IMR-90 (cell line): ENCODE measurements at regions not wholly inside any gene's neighbourhood (a gene's known extent, or its start where the extent isn't known, plus 50 kb on each side); places are given as distances from the start of the nearest gene placed in this dataset.

Source experiments
- ATAC-seq: fragments of 200-7000 bp; cut with Tn5 transposase; 2 replicates; pipeline ENCODE4 v1.9.1; 2020; ENCODE audit warnings: low read depth, mild to moderate bottlenecking, moderate library complexity
- BruUV-seq: library from RNA; stranded (reverse); fragments of 400-500 nt; replicated peaks from 2 replicates; lab custom pipeline; 2021; lab: Mats Ljungman, UMichigan
- CTCF ChIA-PET: fragments of 300-600 bp; formaldehyde crosslinking; extraction: SDS; loops from one replicate; lab custom pipeline; 2021; ENCODE audit warnings: antibody characterized with exemption; lab: Yijun Ruan, JAX
- POLR2A ChIA-PET: fragments of 300-600 bp; sonication (Branson Sonifier 250); formaldehyde crosslinking; loops from one replicate; lab custom pipeline; 2022; ENCODE audit warnings: antibody characterized with exemption; ENCODE audit not compliant: unreplicated experiment; lab: Charles Lee
- DNase-seq: peaks from one replicate; pipeline ENCODE4 v3.0.0; 2013
- H2AFZ ChIP-seq: replicated peaks from 2 replicates; pipeline ENCODE3; 2013; ENCODE audit warnings: low read length, mild to moderate bottlenecking; ENCODE audit not compliant: poor library complexity
- H2AK5ac ChIP-seq: 2 replicates; pipeline ENCODE4 v1.6.1; 2013; ENCODE audit warnings: low read depth, low read length, inconsistent platforms
- H2AK9ac ChIP-seq: replicated peaks from 2 replicates; pipeline ENCODE3; 2013; ENCODE audit warnings: mild to moderate bottlenecking, low read depth, low read length, moderate library complexity; ENCODE audit not compliant: poor library complexity
- H2BK120ac ChIP-seq: 2 replicates; pipeline ENCODE4 v1.6.1; 2013; ENCODE audit warnings: low read depth, low read length, inconsistent platforms
- H2BK15ac ChIP-seq: 3 replicates; pipeline ENCODE4 v1.6.1; 2013; ENCODE audit warnings: low read depth, low read length, inconsistent platforms
- H2BK20ac ChIP-seq: 2 replicates; pipeline ENCODE4 v1.6.1; 2013; ENCODE audit warnings: low read depth, mild to moderate bottlenecking, inconsistent platforms, low read length, moderate library complexity
- H2BK5ac ChIP-seq: 2 replicates; pipeline ENCODE4 v1.6.1; 2013; ENCODE audit warnings: mild to moderate bottlenecking, low read depth, low read length, inconsistent platforms; ENCODE audit not compliant: poor library complexity, severe bottlenecking
- H3K14ac ChIP-seq: replicated peaks from 2 replicates; pipeline ENCODE4 v1.6.1; 2013; ENCODE audit warnings: low read depth, low read length, inconsistent platforms
- H3K18ac ChIP-seq: 2 replicates; pipeline ENCODE4 v1.6.1; 2013; ENCODE audit warnings: low read depth, low read length, control low read depth
- H3K23ac ChIP-seq: 2 replicates; pipeline ENCODE4 v1.6.1; 2013; ENCODE audit warnings: low read depth, low read length, inconsistent platforms
- H3K27ac ChIP-seq: 2 replicates; pipeline ENCODE4 v1.5.1; 2013; ENCODE audit warnings: mild to moderate bottlenecking, control low read depth, low read length; ENCODE audit not compliant: insufficient read depth
- H3K27me3 ChIP-seq: 2 replicates; pipeline ENCODE4 v1.6.1; 2013; ENCODE audit warnings: low read length; ENCODE audit not compliant: control insufficient read depth, insufficient read depth
- H3K36me3 ChIP-seq: 2 replicates; pipeline ENCODE4 v1.6.1; 2013; ENCODE audit warnings: low read length, mixed read lengths; ENCODE audit not compliant: control insufficient read depth, insufficient read depth
- H3K4ac ChIP-seq: 2 replicates; pipeline ENCODE4 v1.6.1; 2013; ENCODE audit warnings: low read depth, low read length, inconsistent platforms
- H3K4me1 ChIP-seq: 2 replicates; pipeline ENCODE4 v1.6.1; 2013; ENCODE audit warnings: low read length, mixed read lengths; ENCODE audit not compliant: control insufficient read depth, insufficient read depth
- H3K4me2 ChIP-seq: 2 replicates; pipeline ENCODE4 v1.6.1; 2013; ENCODE audit warnings: low read depth, mild to moderate bottlenecking, control low read depth, low read length, moderate library complexity
- H3K4me3 ChIP-seq: 2 replicates; pipeline ENCODE4 v1.5.1; 2013; ENCODE audit warnings: low read depth, mild to moderate bottlenecking, control low read depth, low read length, moderate library complexity; ENCODE audit not compliant: insufficient read depth
- H3K56ac ChIP-seq: 2 replicates; pipeline ENCODE4 v1.6.1; 2013; ENCODE audit warnings: low read length, inconsistent platforms; ENCODE audit not compliant: insufficient read depth; ENCODE audit errors: extremely low read depth
- H3K79me1 ChIP-seq, 2 experiments: 2 replicates each; pipeline ENCODE4 v1.6.1; 2013; ENCODE audit warnings: low read length in 2 of 2, inconsistent platforms in 1 of 2, low read depth in 1 of 2
- H3K9ac ChIP-seq: 2 replicates; pipeline ENCODE4 v1.6.1; 2013; ENCODE audit warnings: low read depth, low read length, control low read depth
- H3K9me1 ChIP-seq: 2 replicates; pipeline ENCODE4 v1.6.1; 2013; ENCODE audit warnings: low read length, inconsistent platforms; ENCODE audit not compliant: insufficient read depth
- H3K9me3 ChIP-seq: 2 replicates; pipeline ENCODE4 v1.6.1; 2013; ENCODE audit warnings: low read length; ENCODE audit not compliant: control insufficient read depth, insufficient read depth
- H4K20me1 ChIP-seq: 2 replicates; pipeline ENCODE4 v1.6.1; 2013; ENCODE audit warnings: low read length, inconsistent platforms; ENCODE audit not compliant: insufficient read depth
- H4K5ac ChIP-seq: 2 replicates; pipeline ENCODE4 v1.6.1; 2013; ENCODE audit warnings: mild to moderate bottlenecking, low read depth, low read length, control low read depth
- H4K8ac ChIP-seq, 2 experiments: 2 replicates each; pipeline ENCODE4 v1.6.1; 2013; ENCODE audit warnings: low read depth in 2 of 2, low read length in 2 of 2, control low read depth in 1 of 2, inconsistent platforms in 1 of 2
- H4K91ac ChIP-seq: 2 replicates; pipeline ENCODE4 v1.6.1; 2013; ENCODE audit warnings: low read depth, low read length, inconsistent platforms; ENCODE audit not compliant: insufficient read depth
- BHLHE40 ChIP-seq: fragments of 150-350 bp; IDR thresholded peaks from 2 replicates; pipeline ENCODE4 v1.6.1; 2016; ENCODE audit warnings: mild to moderate bottlenecking, low read depth, low read length
- CHD1 ChIP-seq: IDR thresholded peaks from 2 replicates; pipeline ENCODE4 v1.6.1; 2012; ENCODE audit warnings: low read depth, low read length, improper control_type of control experiment
- CTCF ChIP-seq: conservative IDR thresholded peaks from 2 replicates; pipeline ENCODE4 v1.5.1; 2012; ENCODE audit warnings: mild to moderate bottlenecking, low read depth, low read length, improper control_type of control experiment
- MAFK ChIP-seq: IDR thresholded peaks from 2 replicates; pipeline ENCODE4 v1.6.1; 2012; ENCODE audit warnings: low read depth, low read length, improper control_type of control experiment
- MXI1 ChIP-seq: IDR thresholded peaks from 2 replicates; pipeline ENCODE4 v1.6.1; 2012; ENCODE audit warnings: low read depth, mild to moderate bottlenecking, low read length, moderate library complexity, borderline replicate concordance
- NFE2L2 ChIP-seq: fragments of 150-350 bp; IDR thresholded peaks from 2 replicates; pipeline ENCODE4 v1.6.1; 2016; ENCODE audit warnings: low read depth, mild to moderate bottlenecking, low read length
- POLR2A ChIP-seq: IDR thresholded peaks from 2 replicates; pipeline ENCODE4 v1.6.1; 2012; ENCODE audit warnings: mild to moderate bottlenecking, low read depth, low read length
- RCOR1 ChIP-seq: IDR thresholded peaks from 2 replicates; pipeline ENCODE4 v1.6.1; 2012; ENCODE audit warnings: mild to moderate bottlenecking, low read length, improper control_type of control experiment; ENCODE audit not compliant: insufficient replicate concordance
- RFX5 ChIP-seq: IDR thresholded peaks from 2 replicates; pipeline ENCODE4 v1.8.0; 2012; ENCODE audit warnings: low read depth, mild to moderate bottlenecking, low read length, moderate library complexity
- SMC3 ChIP-seq: fragments of 150-350 bp; IDR thresholded peaks from 2 replicates; pipeline ENCODE4 v1.6.1; 2016; ENCODE audit warnings: low read depth, mild to moderate bottlenecking, antibody characterized with exemption, low read length, moderate library complexity
- WGBS, 2 experiments: methylation state at CpG; one replicate each; pipeline versions ENCODE4 v1.1.5 to v1.1.7; 2013; ENCODE audit warnings: missing lambda C conversion rate in 2 of 2; ENCODE audit not compliant: insufficient read length in 1 of 2; ENCODE audit errors: extremely low coverage in 2 of 2; 5-methylcytosine and 5-hydroxymethylcytosine counted together
- dilution Hi-C: fragments of 300-500 bp; cut with HindIII; formaldehyde crosslinking; loops from one replicate; pipeline ENCODE4 v1.14.3; 2018; ENCODE audit warnings: low sequenced_read_pairs; ENCODE audit not compliant: unreplicated experiment
- in situ Hi-C: fragments of 300-500 bp; cut with MboI; formaldehyde crosslinking; loops from 3 replicates; pipeline ENCODE4 v1.14.3; 2019; ENCODE audit warnings: low sequenced_read_pairs, inconsistent platforms, mixed read lengths
- intact Hi-C: fragments of 100-400 bp; cut with micrococcal nuclease; formaldehyde crosslinking; loops from 2 replicates; pipeline ENCODE4 v1.10.0; 2022

DNA sequence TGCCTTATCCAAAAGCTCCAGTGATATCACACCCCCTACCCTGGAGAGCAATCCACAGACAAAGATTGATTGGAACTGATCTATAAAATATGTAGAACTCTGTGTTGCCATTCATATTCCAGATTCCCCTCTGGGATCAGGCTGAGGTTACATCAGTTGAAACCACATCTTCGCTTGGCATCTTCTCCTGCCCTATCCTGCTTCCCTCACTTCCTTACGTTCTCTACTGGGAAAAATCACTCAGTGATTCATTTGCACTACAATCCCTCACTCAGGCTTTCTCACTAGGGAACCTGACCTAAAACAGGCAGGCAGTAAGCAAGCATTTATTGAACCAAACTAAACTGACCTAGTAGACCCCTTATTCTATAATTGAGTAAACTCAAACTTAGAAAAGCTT is 111.7 kb downstream of the ESM1 start:
- POLR2A ChIA-PET, result no interaction called here

More for the DNA sequence above, 111.7 kb downstream of the ESM1 start:
- Histone ChIP-seq H3K4me2 (no peak overlapping the region), H4K5ac (no peak overlapping the region), H3K14ac (no peak overlapping the region), H3K4me3 (no peak overlapping the region), H2BK5ac (no peak overlapping the region), H4K20me1 (no peaks in the 10 kb centered on the region), H3K36me3 (no peaks in the 10 kb centered on the region), H3K4ac (no peak overlapping the region), H2AK9ac (no peak overlapping the region), H3K27me3 (peaks cover 7% of the 10 kb centered on the region; the same call in 1 of the 2 replicates), H3K79me1 (no peaks in the 10 kb centered on the region), H3K23ac (0 out of 2 replicates have a peak overlapping the region, but pooled peaks have one; percentile 59), H3K56ac (no peak overlapping the region), H3K9me1 (peaks cover 3% of the 10 kb centered on the region; the same call in 1 of the 2 replicates), H4K8ac (no peak overlapping the region), H2BK15ac (0 out of 3 replicates have a peak overlapping the region, but pooled peaks have one; percentile 18), H2AK5ac (no peak overlapping the region; the same call in 1 of the 2 replicates), H2BK20ac (no peak overlapping the region; the same call in 1 of the 2 replicates), H3K27ac (no peak overlapping the region), H2AFZ (no peak overlapping the region), H3K9ac (no peak overlapping the region), H2BK120ac (no peak overlapping the region), H3K9me3 (no peaks in the 10 kb centered on the region), H3K18ac (no peak overlapping the region), H3K4me1 (peaks cover 9% of the 10 kb centered on the region), H4K91ac (no peak overlapping the region)
- BruUV-seq, result no TSS peak
- in situ Hi-C loops, result no loop called here
- WGBS, 2 experiments, result 100% methylated on average over 1 of the region's 2 CpGs; no CpG with 5 or more reads in 1 of the 2 experiments
- intact Hi-C loops, result no loop called here
- CTCF ChIA-PET, result no interaction called here
- DNase-seq, result no peak
- TF ChIP-seq MAFK, result no peak
- TF ChIP-seq BHLHE40, result no peak
- no peak for TF ChIP-seq RFX5
- TF ChIP-seq POLR2A, result no peak
- no peak for TF ChIP-seq RCOR1
- TF ChIP-seq NFE2L2, result no peak
- no peak for TF ChIP-seq SMC3
- no peak for TF ChIP-seq CHD1
- TF ChIP-seq MXI1, result no peak
- no peak for TF ChIP-seq CTCF
- dilution Hi-C loops, result no loop called here
- ATAC-seq, result no peak
